WTC11 (cell line): ENCODE measurements at regions not wholly inside any gene's neighbourhood (a gene's known extent, or its start where the extent isn't known, plus 50 kb on each side); places are given as distances from the start of the nearest gene placed in this dataset.

ENCODE experiments used
- ATAC-seq: fragments of 200-7000 bp; cut with Tn5 transposase; 2 replicates; pipeline ENCODE4 v1.10.0; 2021; ENCODE audit warnings: mild to moderate bottlenecking, moderate library complexity
- CTCF ChIA-PET: fragments of 300-600 bp; sonication (Branson Sonifier 250); formaldehyde crosslinking; loops from one replicate; lab custom pipeline; 2021; ENCODE audit warnings: antibody characterized with exemption; lab: Charles Lee
- POLR2A ChIA-PET: fragments of 350-600 bp; sonication (Branson Sonifier 250); formaldehyde crosslinking; loops from one replicate; lab custom pipeline; 2021; ENCODE audit warnings: antibody characterized with exemption; lab: Charles Lee
- DNase-seq: peaks from one replicate; pipeline ENCODE4 v3.0.0; 2021; ENCODE audit warnings: low spot score
- H3K27ac Mint-ChIP-seq: 2 replicates; pipeline ENCODE4 v1.8.0; 2021; ENCODE audit warnings: mixed read lengths
- H3K27me3 Mint-ChIP-seq: 2 replicates; pipeline ENCODE4 v1.8.0; 2021; ENCODE audit warnings: low read depth, mild to moderate bottlenecking, moderate library complexity, mixed read lengths
- H3K36me3 Mint-ChIP-seq: 2 replicates; pipeline ENCODE4 v1.8.0; 2021; ENCODE audit warnings: mixed read lengths
- H3K4me1 Mint-ChIP-seq: 2 replicates; pipeline ENCODE4 v1.8.0; 2022; ENCODE audit warnings: mixed read lengths
- H3K4me3 Mint-ChIP-seq: 2 replicates; pipeline ENCODE4 v1.8.0; 2021; ENCODE audit warnings: mild to moderate bottlenecking, moderate library complexity, mixed read lengths
- H3K9me3 Mint-ChIP-seq: 2 replicates; pipeline ENCODE4 v1.8.0; 2021; ENCODE audit warnings: mixed read lengths
- ARID4B ChIP-seq: sonication (generic); formaldehyde crosslinking; IDR thresholded peaks from 2 replicates; pipeline ENCODE4 v1.8.0; 2023; ENCODE audit warnings: missing genetic modification reagents, mild to moderate bottlenecking, borderline replicate concordance
- ATF6 ChIP-seq: sonication (generic); formaldehyde crosslinking; IDR thresholded peaks from 2 replicates; pipeline ENCODE4 v1.8.1; 2023; ENCODE audit warnings: mild to moderate bottlenecking, missing genetic modification reagents
- CDX4 ChIP-seq: fragments of 250-450 bp; sonication (Bioruptor Pico); IDR thresholded peaks from 2 replicates; pipeline ENCODE4 v1.9.0; 2021; ENCODE audit warnings: moderate library complexity, mild to moderate bottlenecking, inconsistent platforms, borderline replicate concordance
- CTCF ChIP-seq: fragments of 200-600 bp; IDR thresholded peaks from 2 replicates; pipeline ENCODE4 v1.8.0; 2022; ENCODE audit warnings: antibody characterized with exemption
- E2F5 ChIP-seq: sonication (generic); formaldehyde crosslinking; IDR thresholded peaks from 2 replicates; pipeline ENCODE4 v1.8.1; 2022; ENCODE audit warnings: mild to moderate bottlenecking, moderate library complexity, missing genetic modification reagents
- ESRRA ChIP-seq: sonication (generic); formaldehyde crosslinking; IDR thresholded peaks from 2 replicates; pipeline ENCODE4 v1.8.1; 2022; ENCODE audit warnings: mild to moderate bottlenecking, missing genetic modification reagents, borderline replicate concordance
- FOXJ3 ChIP-seq: sonication (generic); formaldehyde crosslinking; IDR thresholded peaks from 2 replicates; pipeline ENCODE4 v1.9.0; 2021; ENCODE audit warnings: missing genetic modification reagents, mild to moderate bottlenecking, borderline replicate concordance
- HMGXB4 ChIP-seq: sonication (generic); formaldehyde crosslinking; IDR thresholded peaks from 2 replicates; pipeline ENCODE4 v1.8.1; 2023; ENCODE audit warnings: mild to moderate bottlenecking, moderate library complexity, missing genetic modification reagents
- IRF1 ChIP-seq: sonication (generic); formaldehyde crosslinking; IDR thresholded peaks from 2 replicates; pipeline ENCODE4 v1.8.0; 2023; ENCODE audit warnings: missing genetic modification reagents
- IRF2 ChIP-seq: sonication (generic); formaldehyde crosslinking; IDR thresholded peaks from 2 replicates; pipeline ENCODE4 v1.8.0; 2022; ENCODE audit warnings: low read depth, missing genetic modification reagents, borderline replicate concordance
- MXD4 ChIP-seq: fragments of 250-450 bp; sonication (Bioruptor Pico); IDR thresholded peaks from 2 replicates; pipeline ENCODE4 v1.8.0; 2021; ENCODE audit warnings: mild to moderate bottlenecking, moderate library complexity, borderline replicate concordance
- NFE2L1 ChIP-seq: sonication (generic); formaldehyde crosslinking; IDR thresholded peaks from 2 replicates; pipeline ENCODE4 v1.8.1; 2023; ENCODE audit warnings: missing genetic modification reagents
- TEAD4 ChIP-seq: sonication (generic); formaldehyde crosslinking; IDR thresholded peaks from 2 replicates; pipeline ENCODE4 v1.8.0; 2022; ENCODE audit warnings: mild to moderate bottlenecking, missing genetic modification reagents
- TP53 ChIP-seq: sonication (generic); formaldehyde crosslinking; IDR thresholded peaks from 2 replicates; pipeline ENCODE4 v1.8.1; 2023; ENCODE audit warnings: mild to moderate bottlenecking, missing genetic modification reagents
- USF2 ChIP-seq: sonication (generic); formaldehyde crosslinking; IDR thresholded peaks from 2 replicates; pipeline ENCODE4 v1.8.1; 2023; ENCODE audit warnings: mild to moderate bottlenecking, missing genetic modification reagents, moderate library complexity
- ZNF232 ChIP-seq: sonication (generic); formaldehyde crosslinking; IDR thresholded peaks from 2 replicates; pipeline ENCODE4 v1.8.0; 2022; ENCODE audit warnings: mild to moderate bottlenecking, missing genetic modification reagents
- ZNF416 ChIP-seq: fragments of 250-450 bp; sonication (Bioruptor Pico); IDR thresholded peaks from 2 replicates; pipeline ENCODE4 v1.9.0; 2021; ENCODE audit warnings: mild to moderate bottlenecking, inconsistent platforms

- no peaks in the 10 kb centered on the region for H3K9me3 Mint-ChIP-seq
- no peaks in the 10 kb centered on the region for H3K4me1 Mint-ChIP-seq
- POLR2A ChIA-PET, result interaction anchor here (1.2 kb wide), 1 partner anchor 88 kb away, joined by 4 read pairs; no protein-coding TSS in a partner anchor
- no peak overlapping the region for H3K4me3 Mint-ChIP-seq
- DNase-seq, result peak; percentile 30
- TF ChIP-seq CTCF (peak; percentile 65), E2F5 (CRISPR knock-in tag) (no peak)
- H3K27ac Mint-ChIP-seq, result no peak overlapping the region
- CTCF ChIA-PET, result interaction anchor here (0.6 to 5.4 kb wide), 20 partner anchors 11 to 912 kb away, joined by 3 to 149 read pairs (median 5); no protein-coding TSS in a partner anchor
- no peak; the same call in 1 of the 2 replicates for ATAC-seq
- no peaks in the 10 kb centered on the region for H3K36me3 Mint-ChIP-seq
- H3K27me3 Mint-ChIP-seq, result no peaks in the 10 kb centered on the region
Observed at GRCh38 chr6:8219352-8219943, 117.1 kb upstream of the EEF1E1 start.

- no peaks in the 10 kb centered on the region for H3K36me3 Mint-ChIP-seq
- ChIA-PET POLR2A (interaction anchor here (1.2 kb wide), 1 partner anchor 88 kb away, joined by 4 read pairs; no protein-coding TSS in a partner anchor), CTCF (interaction anchor here (0.5 to 5.4 kb wide), 18 partner anchors 11 to 263 kb away, joined by 3 to 149 read pairs (median 6); no protein-coding TSS in a partner anchor)
- no peak for ATAC-seq
- H3K4me1 Mint-ChIP-seq, result 0 out of 2 replicates have a peak, but pooled peaks cover 2% of the 10 kb centered on the region
- H3K27me3 Mint-ChIP-seq, result no peaks in the 10 kb centered on the region
- H3K27ac Mint-ChIP-seq, result no peak overlapping the region
- DNase-seq, result no peak
- no peak overlapping the region for H3K4me3 Mint-ChIP-seq
- no peaks in the 10 kb centered on the region for H3K9me3 Mint-ChIP-seq
- TF ChIP-seq FOXJ3 (CRISPR knock-in tag) (no peak), ARID4B (CRISPR knock-in tag) (no peak), TP53 (CRISPR knock-in tag) (no peak), ZNF416 (CRISPR knock-in tag) (no peak), ATF6 (CRISPR knock-in tag) (no peak), CDX4 (no peak), MXD4 (CRISPR knock-in tag) (no peak), ZNF232 (no peak), USF2 (CRISPR knock-in tag) (no peak), ESRRA (no peak), IRF1 (CRISPR knock-in tag) (no peak), TEAD4 (CRISPR knock-in tag) (no peak), NFE2L1 (no peak), HMGXB4 (CRISPR knock-in tag) (no peak), IRF2 (CRISPR knock-in tag) (no peak)
Observed at GRCh38 chr6:8218861-8219260, 116.5 kb upstream of the EEF1E1 start.
